Right lobe of liver (tissue), 6 donors: ENCODE measurements at regions not wholly inside any gene's neighbourhood (a gene's known extent, or its start where the extent isn't known, plus 50 kb on each side); places are given as distances from the start of the nearest gene placed in this dataset.

Experiments used
- ATAC-seq, 4 donors: fragments of 200-7000 bp; cut with Tn5 transposase; one replicate each; pipeline ENCODE4 v1.9.1; 2020; ENCODE audit warnings: mild to moderate bottlenecking in 4 of 4, moderate library complexity in 4 of 4
- DNase-seq, 3 donors: peaks; one replicate each; pipeline ENCODE4 v3.0.0-alpha.2; 2020
- H3K27ac ChIP-seq, 3 donors: fragments of 200-600 bp; one replicate each; pipeline ENCODE4 v1.8.0; 2022
- H3K27me3 ChIP-seq, 2 donors: fragments of 200-600 bp; one replicate each; pipeline ENCODE4 v1.8.0; 2022
- H3K36me3 ChIP-seq, 4 donors: fragments of 200-600 bp; sonication (generic) in 1 of 4; one replicate each; pipeline versions ENCODE4 v1.5.1 to v1.8.0; 2017 to 2022; ENCODE audit warnings: control low read depth in 1 of 4
- H3K4me1 ChIP-seq, 4 donors: fragments of 200-600 bp; sonication (generic) in 1 of 4; one replicate each; pipeline versions ENCODE4 v1.5.1 to v1.8.0; 2017 to 2022; ENCODE audit warnings: control low read depth in 1 of 4
- H3K4me3 ChIP-seq, 3 donors: fragments of 200-600 bp; one replicate each; pipeline ENCODE4 v1.8.0; 2022
- H3K9me3 ChIP-seq, 4 donors: fragments of 200-600 bp; sonication (generic) in 1 of 4; one replicate each; pipeline versions ENCODE4 v1.5.1 to v1.8.0; 2017 to 2022; ENCODE audit warnings: control low read depth in 1 of 4
- CTCF ChIP-seq, 4 donors: fragments of 200-600 bp in 3 of 4; fragments of 450-650 bp in 1 of 4; IDR thresholded peaks; one replicate each; pipeline versions ENCODE4 v1.5.1 to v1.8.0; 2016 to 2022; ENCODE audit warnings: antibody characterized with exemption in 4 of 4, mild to moderate bottlenecking in 2 of 4
- POLR2A ChIP-seq: fragments of 450-650 bp; IDR thresholded peaks from one replicate; pipeline ENCODE4 v1.6.1; 2017; ENCODE audit warnings: antibody characterized with exemption, mild to moderate bottlenecking
- WGBS: methylation state at CpG from one replicate; pipeline ENCODE4 v1.1.6; 2018; ENCODE audit warnings: low coverage, low lambda C conversion rate; ENCODE audit not compliant: insufficient coverage; ENCODE audit errors: missing lambda C conversion rate; 5-methylcytosine and 5-hydroxymethylcytosine counted together
- intact Hi-C, 2 donors: fragments of 100-400 bp; cut with DNase I; formaldehyde crosslinking; loops; one replicate each; pipeline versions ENCODE4 v1.11.2 to v1.14.1; 2022
- donor health status: DM: no; HTN: yes; CAD: no.
- donor health status: DM: no; HTN: no; CAD: no.
- donor health status: DM: no; HTN: no; CAD: no.
- donor health status: DM: no; HTN: yes; CAD: no.
- donor health status: DM: no; HTN: yes; CAD: no.

GRCh38 chr21:31559368-31560119 is 99.9 kb upstream of the SOD1 start:
- DNase-seq (peak; percentile 81 to 88 (median 85)), ATAC-seq (peak; percentile 77 to 80 (median 79))
- 57% methylated on average over 16 of the region's 54 CpGs for WGBS
- Histone ChIP-seq H3K27me3 (no peaks in the 10 kb centered on the region), H3K4me1 (no peaks in the 10 kb centered on the region), H3K27ac (no peak overlapping the region), H3K9me3 (no peaks in the 10 kb centered on the region), H3K36me3 (no peaks in the 10 kb centered on the region), H3K4me3 (peak overlapping the region; percentile 51 to 58 (median 53))
- TF ChIP-seq CTCF (IDR thresholded peaks at IDR 0.05) (no peak), POLR2A (no peak)
- intact Hi-C loops = no loop called here

GRCh38 chr21:31558962-31559367 is 100.5 kb upstream of the SOD1 start:
- H3K27me3 ChIP-seq = no peaks in the 10 kb centered on the region

GRCh38 chr21:31558189-31558961 is 101.1 kb upstream of the SOD1 start:
- TF ChIP-seq POLR2A (no peak), CTCF (IDR thresholded peaks at IDR 0.05) (no peak)
- intact Hi-C loops = no loop called here
- H3K4me3 ChIP-seq = peak overlapping the region; percentile 51 to 58 (median 53)
- ATAC-seq (no peak), DNase-seq (peak in 1 of 3 donors; percentile 23)
- no peaks in the 10 kb centered on the region for H3K4me1 ChIP-seq
- H3K36me3 ChIP-seq = no peaks in the 10 kb centered on the region
- H3K27me3 ChIP-seq = no peaks in the 10 kb centered on the region
- no peak overlapping the region for H3K27ac ChIP-seq
- H3K9me3 ChIP-seq = no peaks in the 10 kb centered on the region
- WGBS = 25% methylated on average over 28 of the region's 91 CpGs

More at GRCh38 chr21:31558962-31559367, 100.5 kb upstream of the SOD1 start:
- ATAC-seq (peak; percentile 80 to 90 (median 87)), DNase-seq (peak; percentile 73 to 85 (median 79))
- Histone ChIP-seq H3K4me1 (no peaks in the 10 kb centered on the region), H3K9me3 (no peaks in the 10 kb centered on the region), H3K27ac (no peak overlapping the region), H3K36me3 (no peaks in the 10 kb centered on the region), H3K4me3 (peak overlapping the region; percentile 51 to 58 (median 53))
- peak in 2 of 4 donors; percentile 9 to 24 for TF ChIP-seq CTCF (IDR thresholded peaks at IDR 0.05)
- no peak for TF ChIP-seq POLR2A
- 20% methylated on average over 2 of the region's 59 CpGs for WGBS
- intact Hi-C loops = no loop called here

- Histone ChIP-seq H3K36me3 (no peaks in the 10 kb centered on the region), H3K4me3 (peak overlapping the region; percentile 51 to 58 (median 53)), H3K27me3 (no peaks in the 10 kb centered on the region), H3K27ac (no peak overlapping the region), H3K4me1 (no peaks in the 10 kb centered on the region), H3K9me3 (no peaks in the 10 kb centered on the region)
- TF ChIP-seq CTCF (IDR thresholded peaks at IDR 0.05) (no peak), POLR2A (no peak)
- 30% methylated on average over 2 of the region's 76 CpGs for WGBS
- intact Hi-C loops = no loop called here
- no peak for ATAC-seq
- peak in 1 of 3 donors; percentile 56 for DNase-seq
Observed at GRCh38 chr21:31557421-31558188, 101.9 kb upstream of the SOD1 start.
